Prostate gland (tissue), 2 donors: ENCODE measurements at regions not wholly inside any gene's neighbourhood (a gene's known extent, or its start where the extent isn't known, plus 50 kb on each side); places are given as distances from the start of the nearest gene placed in this dataset.

Experiments
- POLR2A ChIP-seq: fragments of 450-650 bp; IDR thresholded peaks from one replicate; pipeline ENCODE4 v1.6.1; 2016; ENCODE audit warnings: antibody characterized with exemption, mild to moderate bottlenecking
- POLR2AphosphoS5 ChIP-seq: sonication (generic); formaldehyde crosslinking; IDR thresholded peaks from one replicate; pipeline ENCODE4 v1.6.1; 2017; ENCODE audit warnings: antibody characterized with exemption
- TF ChIP-seq, protein P1 (sequence below), 4 experiments: fragments of 200-600 bp in 2 of 4; fragments of 450-650 bp in 2 of 4; sonication (generic) in 2 of 4; IDR thresholded peaks; 1 replicate in 3 of 4; 2 replicates in 1 of 4; pipeline ENCODE4 v1.5.1; 2016 to 2019; ENCODE audit warnings: antibody characterized with exemption in 4 of 4, mild to moderate bottlenecking in 2 of 4, moderate library complexity in 2 of 4

- TF ChIP-seq, protein P1, sequence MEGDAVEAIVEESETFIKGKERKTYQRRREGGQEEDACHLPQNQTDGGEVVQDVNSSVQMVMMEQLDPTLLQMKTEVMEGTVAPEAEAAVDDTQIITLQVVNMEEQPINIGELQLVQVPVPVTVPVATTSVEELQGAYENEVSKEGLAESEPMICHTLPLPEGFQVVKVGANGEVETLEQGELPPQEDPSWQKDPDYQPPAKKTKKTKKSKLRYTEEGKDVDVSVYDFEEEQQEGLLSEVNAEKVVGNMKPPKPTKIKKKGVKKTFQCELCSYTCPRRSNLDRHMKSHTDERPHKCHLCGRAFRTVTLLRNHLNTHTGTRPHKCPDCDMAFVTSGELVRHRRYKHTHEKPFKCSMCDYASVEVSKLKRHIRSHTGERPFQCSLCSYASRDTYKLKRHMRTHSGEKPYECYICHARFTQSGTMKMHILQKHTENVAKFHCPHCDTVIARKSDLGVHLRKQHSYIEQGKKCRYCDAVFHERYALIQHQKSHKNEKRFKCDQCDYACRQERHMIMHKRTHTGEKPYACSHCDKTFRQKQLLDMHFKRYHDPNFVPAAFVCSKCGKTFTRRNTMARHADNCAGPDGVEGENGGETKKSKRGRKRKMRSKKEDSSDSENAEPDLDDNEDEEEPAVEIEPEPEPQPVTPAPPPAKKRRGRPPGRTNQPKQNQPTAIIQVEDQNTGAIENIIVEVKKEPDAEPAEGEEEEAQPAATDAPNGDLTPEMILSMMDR (IDR thresholded peaks at IDR 0.05): no peak
- TF ChIP-seq POLR2A (no peak), POLR2AphosphoS5 (no peak)
Measured at GRCh38 chr7:101736084-101736483, 81.3 kb upstream of the CUX1 start.
